ENCODE measurements at regions not wholly inside any gene's neighbourhood (a gene's known extent, or its start where the extent isn't known, plus 50 kb on each side); places are given as distances from the start of the nearest gene placed in this dataset.

GRCh38 chr1:184905601-184906322 is 68.5 kb downstream of the NIBAN1 start:
- Histone ChIP-seq H3K79me2 (ENCODE audit: control insufficient read depth, insufficient read depth, low read length) (no peaks in the 10 kb centered on the region), H2AFZ (ENCODE audit: low read length) (no peak overlapping the region), H3K36me3 (ENCODE audit: control insufficient read depth, insufficient read depth, low read length) (no peaks in the 10 kb centered on the region), H4K20me1 (ENCODE audit: control insufficient read depth, extremely low read depth, insufficient read depth, low read length) (no peaks in the 10 kb centered on the region), H3K9ac (ENCODE audit: insufficient read depth, low read length) (no peak overlapping the region), H3K4me3 (replicated peaks in 1 of 4; ENCODE audit: control extremely low read depth in 1 of 4, insufficient read depth in 1 of 4, low read depth in 3 of 4, low read length in 4 of 4) (no peak overlapping the region), H3K4me2 (ENCODE audit: extremely low read depth, insufficient read depth, low read length) (no peak overlapping the region), H3K9me3 (ENCODE audit: control insufficient read depth, insufficient read depth, low read depth, low read length) (no peaks in the 10 kb centered on the region), H3K27ac (ENCODE audit: insufficient read depth, low read length) (no peak overlapping the region), H3K27me3 (ENCODE audit: control insufficient read depth, insufficient read depth, low read length) (no peaks in the 10 kb centered on the region), H3K4me1 (ENCODE audit: control insufficient read depth, extremely low read depth, insufficient read depth, low read length) (no peaks in the 10 kb centered on the region)
- TF ChIP-seq EZH2 (IDR thresholded peaks at IDR 0.05; ENCODE audit: low read length, missing control alignments) (no peak), CTCF (conservative IDR thresholded peaks at IDR 0.05 in 1 of 2, IDR thresholded peaks at IDR 0.05 in 1 of 2; ENCODE audit: low read depth in 1 of 2, low read length in 2 of 2) (no peak)
- no peak for DNase-seq (ENCODE audit: low read depth in 2 of 2)

GRCh38 chr1:184903111-184903692 is 71.1 kb downstream of the NIBAN1 start:
- Histone ChIP-seq H3K9ac (ENCODE audit: insufficient read depth, low read length) (no peak overlapping the region), H3K4me3 (replicated peaks in 1 of 4; ENCODE audit: control extremely low read depth in 1 of 4, insufficient read depth in 1 of 4, low read depth in 3 of 4, low read length in 4 of 4) (no peak overlapping the region), H3K27ac (ENCODE audit: insufficient read depth, low read length) (no peak overlapping the region), H3K4me1 (ENCODE audit: control insufficient read depth, extremely low read depth, insufficient read depth, low read length) (no peaks in the 10 kb centered on the region), H2AFZ (ENCODE audit: low read length) (no peak overlapping the region), H3K79me2 (ENCODE audit: control insufficient read depth, insufficient read depth, low read length) (no peaks in the 10 kb centered on the region), H4K20me1 (ENCODE audit: control insufficient read depth, extremely low read depth, insufficient read depth, low read length) (no peaks in the 10 kb centered on the region), H3K4me2 (ENCODE audit: extremely low read depth, insufficient read depth, low read length) (no peak overlapping the region), H3K9me3 (ENCODE audit: control insufficient read depth, insufficient read depth, low read depth, low read length) (no peaks in the 10 kb centered on the region), H3K36me3 (ENCODE audit: control insufficient read depth, insufficient read depth, low read length) (no peaks in the 10 kb centered on the region), H3K27me3 (ENCODE audit: control insufficient read depth, insufficient read depth, low read length) (no peaks in the 10 kb centered on the region)
- TF ChIP-seq EZH2 (IDR thresholded peaks at IDR 0.05; ENCODE audit: low read length, missing control alignments): no peak
- TF ChIP-seq CTCF (conservative IDR thresholded peaks at IDR 0.05 in 1 of 2, IDR thresholded peaks at IDR 0.05 in 1 of 2; ENCODE audit: low read depth in 1 of 2, low read length in 2 of 2): no peak
- no peak for DNase-seq (ENCODE audit: low read depth in 2 of 2)

GRCh38 chr1:184900507-184900906 is 73.8 kb downstream of the NIBAN1 start:
- H3K36me3 ChIP-seq (ENCODE audit: control insufficient read depth, insufficient read depth, low read length): no peaks in the 10 kb centered on the region
- no peaks in the 10 kb centered on the region for H3K9me3 ChIP-seq (ENCODE audit: control insufficient read depth, insufficient read depth, low read depth, low read length)
- H3K4me1 ChIP-seq (ENCODE audit: control insufficient read depth, extremely low read depth, insufficient read depth, low read length): no peaks in the 10 kb centered on the region
- no peak overlapping the region for H3K4me3 ChIP-seq (replicated peaks in 1 of 4; ENCODE audit: control extremely low read depth in 1 of 4, insufficient read depth in 1 of 4, low read depth in 3 of 4, low read length in 4 of 4)
- no peak for DNase-seq (ENCODE audit: low read depth in 2 of 2)
- H3K27ac ChIP-seq (ENCODE audit: insufficient read depth, low read length): no peak overlapping the region
- no peak overlapping the region for H3K9ac ChIP-seq (ENCODE audit: insufficient read depth, low read length)
- H2AFZ ChIP-seq (ENCODE audit: low read length): no peak overlapping the region
- TF ChIP-seq CTCF (conservative IDR thresholded peaks at IDR 0.05 in 1 of 2, IDR thresholded peaks at IDR 0.05 in 1 of 2; ENCODE audit: low read depth in 1 of 2, low read length in 2 of 2) (no peak), EZH2 (IDR thresholded peaks at IDR 0.05; ENCODE audit: low read length, missing control alignments) (no peak)
- no peaks in the 10 kb centered on the region for H3K27me3 ChIP-seq (ENCODE audit: control insufficient read depth, insufficient read depth, low read length)
- H3K4me2 ChIP-seq (ENCODE audit: extremely low read depth, insufficient read depth, low read length): no peak overlapping the region
- H3K79me2 ChIP-seq (ENCODE audit: control insufficient read depth, insufficient read depth, low read length): no peaks in the 10 kb centered on the region
- no peaks in the 10 kb centered on the region for H4K20me1 ChIP-seq (ENCODE audit: control insufficient read depth, extremely low read depth, insufficient read depth, low read length)

Measured in fibroblast of lung (primary cell).